Islet of Langerhans (tissue), 1 donor: ENCODE measurements at regions not wholly inside any gene's neighbourhood (a gene's known extent, or its start where the extent isn't known, plus 50 kb on each side); places are given as distances from the start of the nearest gene placed in this dataset.

Experiments
- FAIRE-seq: peaks from one replicate; lab custom pipeline; 2011; peaks lifted over from hg19 to GRCh38; lab: Jason Lieb, UNC

DNA sequence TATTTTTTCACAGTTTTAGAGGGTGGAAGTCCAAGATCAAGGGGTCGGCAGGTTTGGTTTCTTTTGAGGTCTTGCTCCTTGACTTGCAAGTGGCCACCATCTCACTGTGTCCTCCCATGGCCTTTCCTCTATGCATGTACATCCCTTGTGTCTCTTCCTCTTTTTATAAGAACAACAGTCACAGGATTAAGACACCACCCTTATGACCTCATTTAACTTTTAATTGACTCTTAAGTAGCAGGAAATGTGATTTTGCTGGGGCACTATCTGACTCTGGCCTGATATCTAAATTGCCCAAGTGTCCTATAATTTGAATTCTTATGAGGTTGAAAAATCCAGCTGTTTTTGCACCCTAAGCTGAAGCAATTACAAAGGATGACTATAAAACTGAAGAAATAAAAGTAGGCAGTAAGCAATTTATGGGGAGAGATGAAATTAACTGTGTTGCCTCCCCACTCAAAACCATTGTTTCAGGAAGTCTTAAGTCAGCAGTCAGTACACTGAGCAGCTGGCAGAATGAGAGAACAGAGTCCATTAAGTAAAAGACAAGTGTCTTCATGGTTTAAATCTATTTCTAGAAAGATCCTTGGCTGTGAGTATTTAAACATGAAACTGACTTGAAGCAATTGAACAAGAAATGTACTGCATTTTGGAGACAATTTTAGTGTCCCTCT is 601.3 kb downstream of the SPRY1 start:
- FAIRE-seq, result no peak

DNA sequence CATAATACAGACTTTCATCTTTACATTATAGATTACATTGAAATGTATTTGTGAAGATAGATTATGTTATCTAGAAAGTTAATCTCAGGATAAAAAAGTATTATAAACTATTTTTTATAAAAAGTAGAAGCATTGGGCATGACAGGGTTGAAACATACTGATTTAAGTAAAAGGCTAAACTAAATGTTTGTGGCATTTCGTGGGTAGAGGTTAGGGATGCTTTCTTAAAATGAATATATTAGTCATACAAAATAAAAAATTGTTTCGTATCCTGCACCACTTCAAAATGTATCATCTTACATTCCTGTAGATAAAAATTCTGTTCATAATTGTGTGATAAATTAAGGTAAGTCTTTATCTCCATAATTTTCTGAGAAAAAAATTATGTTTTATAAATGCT is 603.6 kb downstream of the SPRY1 start:
- FAIRE-seq, result no peak

- FAIRE-seq, result no peak
Measured at GRCh38 chr4:124015766-124016165, 619.2 kb downstream of the SPRY1 start.

DNA sequence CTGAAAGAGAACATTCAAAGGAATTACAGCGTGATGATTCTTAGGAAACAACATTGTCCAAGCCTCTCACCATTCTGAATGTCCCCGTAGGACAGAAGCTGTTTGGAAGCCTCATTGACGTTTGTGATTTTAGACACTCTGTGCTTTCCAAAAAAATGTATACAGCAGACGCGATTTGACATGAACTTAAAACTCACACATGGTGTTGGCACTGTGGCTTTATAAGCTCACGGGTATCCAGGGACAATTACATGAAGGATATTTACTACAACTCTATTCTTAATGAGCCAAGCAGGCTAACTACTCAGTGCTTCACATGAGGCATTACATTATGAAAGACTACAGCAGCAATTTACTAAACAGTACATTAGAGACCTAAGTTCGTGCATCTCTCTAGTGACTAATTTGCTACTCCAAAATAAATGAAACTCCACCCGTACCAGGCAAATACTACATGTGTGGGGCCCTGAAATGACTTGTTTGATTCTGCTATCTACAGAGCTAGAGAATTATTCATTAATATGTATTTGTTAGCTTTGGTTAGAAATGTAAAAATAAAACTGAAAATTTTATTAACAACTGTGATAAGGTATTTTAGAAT is 620.7 kb downstream of the SPRY1 start:
- FAIRE-seq, result no peak

DNA sequence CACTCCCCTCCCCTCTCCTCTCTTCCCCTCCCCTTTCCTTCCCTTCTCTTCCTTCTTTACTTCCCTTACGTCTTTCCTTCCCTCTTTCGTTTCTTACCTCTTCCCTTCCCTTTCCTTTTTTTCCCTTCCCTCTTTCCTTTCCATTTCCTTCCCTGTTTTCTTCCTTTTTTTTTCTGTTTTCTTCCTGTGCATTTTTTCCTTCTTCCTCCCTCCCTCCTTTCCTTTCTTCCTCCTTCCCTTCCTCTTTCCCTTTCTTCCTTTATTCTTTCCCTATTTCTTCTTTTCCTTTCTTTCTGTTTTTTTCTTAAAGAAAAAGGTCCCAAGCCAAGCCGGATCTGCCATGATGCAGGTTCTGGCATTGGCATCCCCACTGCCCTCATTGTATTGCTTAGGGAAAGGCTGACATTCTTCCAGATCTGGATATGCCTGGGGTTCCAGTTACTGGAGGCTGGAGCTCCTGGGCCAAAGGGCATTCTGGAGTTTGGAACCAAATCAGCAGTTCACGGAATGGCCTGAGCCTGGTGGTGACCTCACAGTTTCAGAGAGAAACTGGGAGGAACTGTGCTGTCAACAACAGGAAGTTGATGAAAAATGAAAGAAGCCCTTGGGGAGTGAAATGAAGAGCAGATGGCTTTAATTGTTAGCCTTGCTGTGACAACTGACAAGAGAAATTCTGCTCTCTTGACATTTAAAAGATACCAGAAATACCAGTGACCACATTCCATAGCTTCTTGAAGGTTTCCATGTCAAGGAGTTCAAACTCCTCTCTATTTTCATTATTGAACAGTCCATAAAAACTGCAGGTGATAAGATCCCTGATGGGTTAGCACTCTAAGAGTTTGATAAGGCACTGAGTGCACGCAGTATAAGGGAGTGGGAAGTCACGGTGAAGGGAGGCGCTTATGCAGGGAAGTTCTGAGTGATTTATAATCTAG is 622.1 kb downstream of the SPRY1 start:
- FAIRE-seq, result no peak

DNA sequence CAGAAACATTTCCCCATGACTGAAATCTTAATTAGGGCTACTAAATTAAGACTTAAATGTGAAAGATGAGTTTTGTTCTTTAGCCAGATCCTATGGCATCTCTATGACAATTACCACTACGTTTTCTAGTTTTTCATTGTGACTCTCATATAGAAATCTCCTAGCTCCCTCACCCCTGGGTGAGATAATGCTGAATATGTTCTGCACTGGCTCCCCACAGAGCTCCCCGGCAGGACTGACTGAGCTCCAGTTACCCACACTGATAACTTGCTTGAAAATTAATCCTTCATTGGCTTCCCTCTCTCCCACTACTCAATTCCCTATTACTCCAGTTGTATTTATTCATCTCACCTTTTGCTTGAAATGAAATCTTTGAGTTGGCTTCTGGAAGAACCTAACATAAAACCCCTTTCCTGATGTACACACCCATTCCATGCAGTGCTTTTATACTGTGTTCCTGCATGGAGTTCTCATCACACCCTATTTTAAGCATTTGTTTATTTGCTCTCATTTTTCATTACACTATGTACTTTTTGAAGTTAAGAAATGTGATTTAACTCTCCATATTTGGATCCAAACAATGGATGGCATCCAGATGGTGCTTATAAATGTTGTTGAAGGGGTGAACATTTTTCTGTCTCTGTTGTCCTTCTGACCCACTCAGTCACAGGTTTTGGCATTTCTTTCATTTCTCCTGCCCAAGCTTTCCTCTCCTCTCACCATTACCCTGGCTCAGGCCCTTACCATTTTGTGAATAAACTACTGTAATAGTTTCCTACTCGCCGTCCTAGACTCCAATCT is 623.4 kb downstream of the SPRY1 start:
- FAIRE-seq, result no peak

- no peak for FAIRE-seq
Measured at GRCh38 chr4:124025000-124025399, 628.4 kb downstream of the SPRY1 start.

DNA sequence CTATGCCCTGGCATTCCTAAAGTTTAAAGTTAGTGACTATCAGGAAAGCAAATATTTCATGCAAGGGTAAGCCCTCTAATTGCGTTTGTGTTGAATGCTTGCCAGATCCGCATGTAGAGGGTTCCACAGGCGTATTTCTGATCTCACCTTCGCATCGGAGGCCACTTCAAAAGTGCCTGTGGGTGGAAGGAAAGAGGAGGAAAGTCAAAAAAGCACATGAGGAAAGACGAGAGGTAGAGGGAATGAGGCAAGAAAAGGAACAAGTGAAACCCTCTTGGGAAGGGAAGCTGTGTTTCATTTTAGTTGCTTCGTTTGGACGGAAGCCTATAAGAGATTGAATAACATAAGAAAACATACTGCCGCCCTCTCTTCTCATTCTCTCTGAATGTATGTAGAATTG is 628.8 kb downstream of the SPRY1 start:
- no peak for FAIRE-seq

GRCh38 chr4:124028182-124028581 is 631.6 kb downstream of the SPRY1 start:
- FAIRE-seq, result no peak

GRCh38 chr4:124030147-124030546 is 633.6 kb downstream of the SPRY1 start:
- no peak for FAIRE-seq

DNA sequence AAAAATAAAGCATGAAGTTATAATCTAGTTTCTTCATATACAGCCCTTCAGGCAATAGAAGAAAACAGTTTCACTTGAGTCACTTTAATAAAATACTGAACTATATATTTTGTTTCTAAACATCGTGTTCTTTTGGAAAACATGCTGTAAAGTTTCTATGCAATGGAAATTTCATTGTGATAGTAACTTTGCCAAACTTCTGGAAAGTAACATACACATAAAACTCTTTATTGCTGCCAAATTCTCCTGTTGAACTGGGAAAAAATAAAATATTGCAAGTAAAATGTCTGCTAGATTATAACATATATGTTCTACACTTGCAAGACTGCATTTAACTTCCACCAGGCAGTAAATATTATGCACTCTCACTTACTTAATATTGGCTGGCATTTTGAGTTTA is 635.4 kb downstream of the SPRY1 start:
- no peak for FAIRE-seq

DNA sequence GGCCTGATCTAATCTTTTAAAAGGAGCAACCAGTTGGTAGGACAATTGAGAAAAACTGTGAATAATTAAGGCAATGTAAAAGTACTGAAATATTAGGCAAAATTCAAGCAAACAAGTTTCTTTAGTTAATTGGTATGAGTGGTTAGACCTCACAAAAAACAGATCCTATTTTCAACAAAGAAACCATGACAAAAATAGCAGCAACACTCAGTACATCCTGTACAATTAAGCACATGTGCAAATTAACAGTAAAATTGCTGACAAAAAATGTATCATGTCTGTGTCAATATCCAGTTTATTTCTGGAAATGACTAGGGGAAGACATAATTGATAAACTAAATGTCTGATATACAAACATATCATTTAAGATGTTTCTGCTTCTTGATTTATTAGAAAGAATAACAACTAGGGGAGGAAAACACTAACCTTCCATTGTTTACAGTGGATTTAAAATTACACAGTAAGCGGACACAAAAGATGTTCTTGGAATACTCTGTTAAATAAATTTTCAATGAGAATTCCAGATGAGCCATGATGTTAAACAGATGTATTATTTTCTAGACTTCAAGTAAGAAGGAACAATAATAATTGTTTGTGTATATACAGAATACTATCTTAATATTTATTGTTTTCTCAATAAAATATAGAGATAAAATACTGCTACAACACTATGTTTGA is 638.9 kb downstream of the SPRY1 start:
- no peak for FAIRE-seq

DNA sequence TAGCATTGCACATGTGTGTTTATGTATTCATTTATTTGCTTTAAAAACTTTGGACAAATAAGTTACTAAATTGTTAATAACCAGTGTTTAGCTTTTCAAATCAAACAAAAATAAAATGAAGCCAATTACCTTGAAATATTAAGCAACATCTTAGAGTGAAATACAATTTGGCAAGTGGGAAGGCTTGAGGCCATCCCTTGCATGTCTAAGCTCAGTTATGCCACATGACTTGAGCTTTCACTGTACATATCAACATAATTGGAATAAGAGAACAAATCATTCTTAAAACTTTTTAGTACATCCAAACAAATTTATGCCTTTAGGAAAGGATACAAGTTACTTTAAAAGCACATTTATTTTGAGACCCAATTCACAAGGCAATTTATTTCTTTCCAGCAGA is 640.6 kb downstream of the SPRY1 start:
- FAIRE-seq, result no peak

GRCh38 chr4:124044330-124044729 is 647.7 kb downstream of the SPRY1 start:
- no peak for FAIRE-seq

- no peak for FAIRE-seq
Measured at GRCh38 chr4:124044867-124045266, 648.3 kb downstream of the SPRY1 start.

DNA sequence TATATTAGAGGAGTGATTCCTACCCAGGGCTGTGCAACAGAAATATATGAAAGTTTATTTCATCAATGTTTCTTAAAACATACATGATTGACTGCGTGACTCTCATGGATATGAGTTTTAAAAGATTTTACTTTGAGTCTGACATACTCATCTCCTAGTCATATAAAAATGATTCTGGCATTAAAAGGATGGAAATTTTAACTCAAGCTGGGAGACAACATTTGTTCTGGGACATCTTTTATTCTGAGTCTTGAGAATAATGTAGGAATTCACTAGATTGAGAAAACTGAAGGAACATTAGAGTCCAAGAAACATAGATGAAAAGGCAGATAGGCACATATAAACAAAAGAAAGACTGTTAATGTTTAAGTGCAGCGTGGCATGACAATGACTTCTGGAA is 649.6 kb downstream of the SPRY1 start:
- FAIRE-seq, result no peak

DNA sequence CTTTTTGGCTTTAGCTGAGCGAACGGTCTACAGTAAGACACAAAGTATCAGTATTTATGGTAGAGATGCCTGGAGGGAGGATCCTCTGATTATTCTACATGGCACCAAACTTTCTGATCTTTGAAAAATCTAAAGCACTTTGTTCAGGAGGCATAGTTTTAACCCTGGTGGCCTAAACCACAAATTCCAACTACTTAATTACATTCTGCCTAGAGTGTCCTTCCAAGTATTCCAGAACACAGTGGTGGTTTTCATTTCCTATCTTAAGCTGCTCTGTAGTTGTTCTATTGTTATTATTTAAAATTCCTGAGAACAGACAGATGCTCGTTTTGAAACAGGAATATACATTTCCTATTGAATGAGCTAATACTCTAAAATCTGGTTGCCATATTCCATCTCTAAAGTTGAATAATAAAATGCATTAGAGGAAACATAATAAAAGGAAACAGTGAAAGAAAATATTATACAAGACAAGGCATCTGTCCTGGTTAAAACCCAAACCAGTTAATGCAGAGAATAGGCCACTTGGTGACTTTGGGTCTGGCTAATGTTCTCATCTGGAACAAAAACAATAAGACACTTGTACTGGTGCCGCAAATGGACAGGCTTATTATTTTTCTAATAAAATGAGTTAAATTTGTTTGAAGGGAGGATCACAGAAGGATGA is 657.4 kb downstream of the SPRY1 start:
- no peak for FAIRE-seq

DNA sequence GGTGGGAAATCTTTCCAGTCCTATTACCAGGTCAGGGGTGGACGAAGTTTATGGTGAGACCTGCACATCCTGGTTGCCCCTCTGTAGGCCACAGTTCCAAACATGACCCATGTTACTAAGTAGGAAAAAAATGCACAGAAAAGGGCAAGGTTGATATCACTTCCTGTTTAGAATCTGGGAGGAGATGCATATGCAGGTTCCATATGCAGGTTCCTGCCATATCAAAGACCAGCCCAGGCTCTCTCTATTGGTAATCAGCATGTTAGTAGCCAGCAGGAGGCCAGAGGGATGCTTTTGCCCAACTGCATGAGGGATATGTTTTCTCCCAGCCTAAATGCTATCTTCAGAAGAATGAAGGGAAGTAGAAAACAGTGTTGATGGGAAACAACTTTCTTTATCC is 657.2 kb downstream of the ANKRD50 start:
- FAIRE-seq, result no peak

DNA sequence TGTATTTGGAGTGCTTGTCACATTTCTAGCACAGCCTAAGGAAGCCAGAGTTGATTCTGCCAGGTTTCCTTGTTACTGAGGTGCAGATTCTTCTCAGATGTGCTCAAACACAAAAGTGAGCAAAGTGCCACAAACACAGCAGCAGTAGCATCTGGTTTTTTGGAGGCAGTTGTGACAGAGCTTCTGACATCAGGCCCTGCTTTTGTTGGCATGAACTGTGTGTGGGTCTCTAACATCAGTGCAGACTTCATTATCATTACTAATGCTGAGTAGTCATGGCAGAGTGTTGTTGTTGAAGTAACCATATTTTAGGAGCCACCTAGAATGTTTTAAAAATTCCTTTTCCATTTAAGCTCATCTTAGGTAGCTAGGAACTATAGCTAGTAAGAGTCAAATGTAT is 656.6 kb downstream of the ANKRD50 start:
- no peak for FAIRE-seq

- no peak for FAIRE-seq
Measured at GRCh38 chr4:124060261-124060918, 652.1 kb downstream of the ANKRD50 start.

DNA sequence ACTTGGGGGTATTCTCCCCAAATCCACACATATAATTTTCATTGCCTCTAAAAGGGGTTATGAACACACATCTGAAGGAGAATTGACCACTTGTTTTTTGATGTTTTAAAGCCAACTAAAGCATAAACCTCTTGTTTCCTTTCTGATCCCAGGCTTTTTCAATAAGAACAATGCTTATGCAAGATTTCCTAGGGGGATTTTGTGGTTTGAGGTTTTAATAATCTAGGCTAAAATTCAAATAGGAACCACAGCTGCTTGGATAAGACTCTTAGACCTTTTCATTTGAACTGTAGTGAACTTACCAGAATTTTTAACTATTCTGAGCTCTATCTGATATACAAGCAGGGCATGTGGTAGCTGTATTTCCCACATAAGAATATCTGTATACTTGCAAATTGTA is 651.1 kb downstream of the ANKRD50 start:
- FAIRE-seq, result peak; percentile 17
